GM19438 (cell line): ENCODE measurements at regions not wholly inside any gene's neighbourhood (a gene's known extent, or its start where the extent isn't known, plus 50 kb on each side); places are given as distances from the start of the nearest gene placed in this dataset.

ENCODE experiments used
- ATAC-seq: cut with Tn5 transposase; IDR thresholded peaks from one replicate; pipeline ENCODE4 v1.9.1; 2021; ENCODE audit warnings: low read depth; ENCODE audit not compliant: unreplicated experiment

DNA sequence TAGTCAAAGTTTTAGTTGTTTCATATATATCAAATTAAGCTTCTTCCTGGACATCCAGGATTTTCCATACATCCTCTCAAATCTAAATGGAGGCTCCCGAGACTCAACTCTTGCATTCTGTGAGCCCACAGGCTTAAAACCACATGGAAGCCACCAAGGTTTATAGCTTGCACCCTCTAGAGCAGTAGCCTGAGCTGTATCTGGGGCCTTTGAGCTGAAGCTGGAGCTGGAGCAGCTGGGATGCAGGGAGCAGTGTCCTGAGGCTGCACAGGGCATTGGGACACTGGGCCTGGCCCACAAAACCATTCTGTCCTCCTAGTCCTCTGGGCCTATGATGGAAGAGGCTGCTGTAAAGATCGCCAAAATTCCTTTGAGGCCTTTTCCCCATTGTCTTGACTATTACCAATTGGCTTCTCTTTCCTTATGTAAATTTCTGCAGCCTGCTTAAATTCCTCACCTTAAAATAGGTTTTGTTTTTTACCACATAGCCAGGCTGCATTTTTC lies 151.0 kb downstream of the COX7C start:
- ATAC-seq: no peak

DNA sequence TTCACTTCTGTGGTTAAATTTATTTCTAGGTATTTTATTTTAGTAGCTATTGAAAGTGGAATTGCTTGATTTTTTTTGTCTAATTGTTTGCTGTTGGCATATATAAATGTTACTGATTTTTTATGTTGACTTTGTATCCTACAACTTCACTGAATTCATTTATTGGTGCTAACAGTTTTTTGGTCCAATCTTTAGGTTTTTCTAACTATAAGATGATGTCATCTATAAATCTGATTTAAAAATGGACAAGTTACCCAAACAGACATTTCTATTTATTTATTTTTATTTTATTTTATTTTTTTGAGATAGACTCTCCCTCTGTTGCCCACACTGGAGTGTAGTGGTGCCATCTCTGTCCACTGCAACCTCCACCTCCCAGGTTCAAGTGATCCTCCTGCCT lies 162.3 kb downstream of the COX7C start:
- ATAC-seq: no peak

GRCh38 chr5:86786955-86787354 lies 169.2 kb downstream of the COX7C start:
- ATAC-seq: no peak

DNA sequence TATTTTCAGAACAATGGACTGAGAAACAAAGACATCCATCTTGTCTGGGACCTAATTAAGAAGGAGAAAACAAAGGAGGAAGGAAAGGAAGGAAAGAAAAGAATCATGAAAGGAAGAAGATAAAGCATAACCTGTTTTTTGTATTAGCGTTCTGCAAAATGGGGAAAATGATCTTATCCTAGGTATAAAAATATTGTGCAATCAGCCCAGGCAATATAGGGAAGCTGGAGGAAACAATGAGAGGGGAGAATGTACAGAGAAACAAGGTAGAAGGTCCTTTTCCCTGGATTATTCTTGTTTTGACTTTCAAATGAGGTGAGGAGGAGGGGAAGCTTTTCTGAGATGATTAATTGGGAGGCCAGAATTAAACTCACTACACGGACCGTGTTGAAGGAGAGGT lies 177.9 kb downstream of the COX7C start:
- no peak for ATAC-seq

GRCh38 chr5:86797677-86798076 lies 179.9 kb downstream of the COX7C start:
- ATAC-seq: no peak

- ATAC-seq: no peak
Observed at GRCh38 chr5:86806206-86806605, 188.5 kb downstream of the COX7C start.

- no peak for ATAC-seq
Observed at GRCh38 chr5:86807046-86808031, 189.6 kb downstream of the COX7C start.

DNA sequence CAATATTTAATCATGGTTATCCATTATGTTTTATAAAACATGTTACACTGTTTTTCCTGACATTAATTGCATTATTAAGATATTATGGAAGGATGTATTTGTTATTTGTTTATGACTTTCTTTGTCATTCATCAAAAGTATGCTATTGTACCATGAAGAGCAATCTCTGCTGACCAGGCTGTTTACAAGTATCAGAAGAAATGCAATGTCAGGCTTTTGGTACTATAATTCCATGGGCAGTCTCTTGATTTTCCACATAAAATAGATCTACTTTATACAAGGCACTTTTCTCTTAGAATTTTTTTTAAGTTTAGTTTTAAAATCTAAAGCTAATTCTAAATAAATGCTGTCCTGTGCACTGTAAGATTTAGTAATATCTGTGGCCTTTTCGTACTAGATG lies 196.6 kb downstream of the COX7C start:
- ATAC-seq: no peak

DNA sequence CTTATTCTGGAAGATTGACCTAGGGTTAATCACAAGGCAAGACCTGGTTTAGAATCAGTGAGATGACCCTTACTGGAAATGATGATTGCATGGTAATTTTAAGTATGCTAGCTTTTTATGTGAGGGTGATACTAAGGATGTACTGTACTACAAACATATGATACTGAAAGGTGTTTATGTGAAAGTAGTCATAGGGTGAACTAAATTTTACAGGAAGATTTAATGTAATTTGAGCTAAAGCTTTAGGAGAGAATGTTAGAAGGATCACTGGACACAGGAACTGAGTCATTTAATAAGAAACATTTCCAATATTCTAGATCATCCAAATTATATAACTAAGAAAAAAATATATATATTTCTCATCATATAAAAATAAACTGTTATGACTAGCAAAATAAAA lies 197.2 kb downstream of the COX7C start:
- no peak for ATAC-seq

GRCh38 chr5:86824637-86825036 lies 206.9 kb downstream of the COX7C start:
- ATAC-seq: no peak

DNA sequence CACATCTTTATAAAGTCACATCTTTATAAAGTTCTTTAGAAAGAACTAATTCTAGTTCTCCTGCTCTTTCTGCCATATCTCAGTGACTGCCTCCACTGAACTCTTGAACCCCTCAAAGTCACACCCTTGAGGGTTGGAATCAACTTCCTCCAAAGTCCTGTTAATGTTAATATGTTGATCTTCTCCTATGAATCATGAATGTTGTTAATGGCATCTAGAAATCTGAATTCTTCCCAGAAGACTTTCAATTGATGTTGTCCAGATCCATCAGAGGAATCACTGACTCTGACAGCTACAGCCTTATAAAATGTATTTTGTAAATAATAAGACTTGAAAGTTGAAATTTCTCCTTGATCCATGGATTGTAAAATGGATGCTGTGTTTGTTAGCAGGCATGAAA lies 213.4 kb downstream of the COX7C start:
- ATAC-seq: no peak

DNA sequence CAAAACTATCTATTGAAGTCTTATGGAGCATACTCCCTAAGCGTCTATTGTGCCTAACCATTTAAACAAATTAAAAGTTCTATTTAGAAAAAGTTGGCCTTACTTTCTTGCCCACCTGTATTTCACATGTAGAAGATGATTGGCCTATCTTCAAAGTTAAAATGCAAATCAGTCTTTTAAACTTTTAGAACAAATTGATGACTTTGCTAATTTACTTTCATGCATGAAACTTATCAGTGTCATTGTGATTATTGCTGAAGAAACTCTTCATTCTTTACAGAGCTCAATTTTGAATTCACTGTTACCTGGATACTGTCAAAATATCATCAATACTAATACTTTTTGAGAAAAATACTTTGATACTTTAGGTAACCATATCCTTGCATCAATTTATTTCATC lies 216.1 kb downstream of the COX7C start:
- ATAC-seq: no peak

DNA sequence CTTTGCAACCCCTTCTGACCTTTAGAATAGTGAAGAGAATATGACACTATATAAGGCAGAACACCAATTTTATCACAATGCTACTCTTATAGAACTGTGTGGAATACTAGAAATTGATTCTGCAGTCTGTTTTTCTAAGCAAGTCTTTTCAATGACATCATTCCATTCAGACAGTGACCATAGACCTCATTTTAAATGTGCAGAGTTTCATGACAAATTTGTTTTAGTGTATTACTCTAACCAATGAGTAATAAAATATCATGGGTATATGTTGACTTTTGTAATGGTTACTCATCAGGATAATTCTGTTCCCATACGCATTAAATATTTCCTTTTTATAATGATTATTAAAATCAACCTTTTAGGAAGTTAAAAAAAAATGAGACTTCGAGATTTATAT lies 219.9 kb downstream of the COX7C start:
- ATAC-seq: no peak

- no peak for ATAC-seq
Observed at GRCh38 chr5:86838083-86838482, 220.3 kb downstream of the COX7C start.

DNA sequence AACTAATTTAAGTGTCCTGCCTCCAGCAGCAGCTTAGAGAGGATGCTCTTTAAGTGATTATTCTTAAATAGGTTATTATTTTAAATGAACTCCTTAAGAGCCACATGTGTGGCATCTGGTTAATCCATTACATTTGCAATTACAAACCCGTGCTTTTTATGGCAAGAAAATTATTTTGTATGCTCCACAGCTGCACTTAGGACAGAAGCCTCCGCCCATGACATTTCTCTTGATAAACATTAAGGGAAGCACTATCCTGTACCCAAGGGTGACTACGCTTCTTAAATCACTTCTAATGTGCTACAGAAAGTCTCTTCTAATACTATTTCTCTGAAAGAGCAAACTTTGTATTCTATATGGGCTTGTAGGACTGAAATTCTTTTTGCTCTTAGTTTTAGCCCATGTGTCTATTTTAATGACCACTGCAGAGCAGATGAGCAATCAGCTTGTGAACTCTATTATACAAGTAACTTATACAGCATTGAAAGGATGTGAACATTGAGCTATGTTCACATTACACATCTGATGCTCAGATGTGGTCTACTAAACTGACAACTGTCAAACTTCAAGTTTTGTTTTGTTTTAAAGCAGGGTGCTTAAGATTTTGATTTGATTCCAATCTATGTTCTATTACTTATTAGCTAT lies 223.4 kb downstream of the COX7C start:
- no peak for ATAC-seq

DNA sequence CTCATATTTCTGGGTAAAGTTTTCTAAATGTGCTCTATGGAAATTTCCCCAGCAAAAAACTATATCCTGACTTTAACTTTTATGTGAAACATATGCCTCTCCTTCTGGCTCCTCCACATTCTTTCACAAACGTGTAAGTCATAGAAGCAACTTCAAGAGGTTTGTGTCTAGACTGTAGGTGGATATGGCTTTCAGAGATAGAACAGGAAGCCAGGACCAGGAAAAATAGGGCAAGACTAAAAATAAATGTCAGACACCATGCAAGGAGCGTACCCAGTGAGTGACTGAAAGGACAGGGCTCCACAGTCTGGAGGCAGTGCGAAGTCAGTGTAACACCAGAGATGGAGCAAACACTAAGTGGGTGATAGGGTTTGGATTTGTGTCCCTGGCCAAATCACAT lies 240.7 kb downstream of the COX7C start:
- no peak for ATAC-seq

GRCh38 chr5:86861512-86861911 lies 243.8 kb downstream of the COX7C start:
- no peak for ATAC-seq

DNA sequence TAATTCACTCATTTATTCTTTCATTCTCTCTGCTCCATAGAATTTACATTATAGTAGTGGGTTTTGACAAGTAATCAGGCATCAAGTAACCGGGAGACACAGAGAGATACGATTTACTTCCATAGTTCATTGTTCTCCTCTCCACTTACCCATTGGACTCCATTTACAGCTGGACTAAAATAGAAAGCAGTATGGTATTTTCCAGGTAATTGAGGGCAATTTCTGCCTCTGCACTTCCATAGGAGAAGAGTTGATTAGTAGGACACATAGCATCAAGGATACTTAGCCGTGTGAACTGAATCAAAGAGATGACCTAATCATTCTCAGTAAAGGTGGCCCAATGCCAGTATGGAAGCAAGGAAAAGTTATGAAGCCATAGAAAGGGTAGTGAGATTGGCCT lies 244.4 kb downstream of the COX7C start:
- ATAC-seq: no peak

DNA sequence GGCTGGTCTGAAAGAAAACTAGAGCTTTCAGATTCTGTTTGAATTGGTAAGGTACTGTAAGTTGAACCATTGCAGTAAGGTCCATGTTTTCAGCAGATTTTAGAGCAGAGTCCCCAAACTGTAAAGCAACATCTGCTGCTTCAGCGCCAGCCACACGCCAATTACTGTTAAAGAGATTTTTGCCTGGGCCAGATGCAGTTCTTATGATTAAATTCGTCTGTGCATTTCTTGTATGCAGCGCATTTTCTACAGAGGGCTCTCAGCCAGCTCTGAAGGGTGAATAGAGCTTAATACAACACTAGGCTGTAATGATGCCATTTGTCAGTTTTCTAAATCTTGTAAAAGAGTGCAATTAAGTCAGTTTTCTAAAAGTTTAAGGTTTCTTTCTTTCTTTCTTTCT lies 246.3 kb downstream of the COX7C start:
- no peak for ATAC-seq

DNA sequence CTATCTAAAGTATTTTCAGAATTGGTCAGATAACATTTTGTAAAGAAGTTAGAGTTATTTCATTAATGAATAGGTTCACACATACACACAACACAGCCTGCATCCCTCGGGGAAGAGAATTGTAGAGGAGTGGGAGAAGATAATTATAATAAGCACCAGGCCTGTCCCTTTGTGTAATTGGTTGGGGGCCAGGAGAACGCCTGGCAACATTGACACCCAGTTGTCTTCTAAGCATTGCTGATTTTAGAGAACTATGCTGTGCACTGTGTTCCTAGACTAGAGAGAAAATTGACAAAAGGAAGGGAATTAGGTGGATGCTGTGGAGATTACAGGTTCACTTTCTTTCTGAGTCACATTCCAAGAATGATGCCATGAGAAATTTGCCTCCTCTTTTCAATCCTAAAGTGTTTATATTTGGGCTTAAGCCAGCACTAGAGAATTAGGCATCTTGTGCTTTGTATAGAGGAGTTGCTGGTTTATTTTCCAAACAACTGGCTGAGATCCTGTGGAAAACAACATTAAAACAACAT lies 247.6 kb downstream of the COX7C start:
- ATAC-seq: no peak

DNA sequence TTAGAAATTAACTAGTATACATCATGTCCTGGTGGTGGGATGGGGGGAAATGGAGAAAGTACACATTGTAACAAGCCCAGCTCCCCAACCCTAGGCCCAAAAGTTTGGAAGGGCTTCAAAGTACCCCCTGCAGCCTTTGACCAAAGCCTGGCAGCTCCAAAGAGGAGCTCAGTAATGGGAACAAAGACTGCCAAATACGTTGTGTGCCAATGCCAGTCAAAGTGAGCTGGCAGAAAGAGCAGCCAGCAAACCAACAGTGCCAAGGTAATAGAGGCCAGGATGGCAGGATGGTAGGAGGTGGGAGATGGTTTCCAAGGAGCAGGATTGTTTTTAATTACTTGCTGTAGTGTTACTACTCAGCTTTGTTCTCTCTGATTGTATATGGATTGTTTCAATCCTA lies 248.3 kb downstream of the COX7C start:
- no peak for ATAC-seq

DNA sequence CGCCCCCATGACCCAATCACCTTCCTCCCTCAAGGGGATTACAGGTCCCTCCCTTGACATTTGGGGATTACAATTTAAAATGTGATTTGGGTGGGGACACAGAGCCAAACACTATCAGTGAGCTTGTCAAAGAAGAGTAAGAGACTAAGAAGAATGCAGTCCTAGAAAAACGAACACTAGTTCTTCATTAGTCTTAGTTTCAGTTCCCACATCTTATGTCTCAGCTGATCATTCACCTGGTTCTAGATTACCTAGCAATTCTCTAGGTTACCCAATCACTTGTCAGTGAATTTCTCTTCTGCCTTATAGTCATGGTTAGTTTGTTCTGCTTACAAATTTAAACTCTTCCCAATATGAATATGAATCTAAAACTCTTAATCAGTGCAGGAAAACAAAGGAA lies 251.5 kb downstream of the COX7C start:
- no peak for ATAC-seq
